KMS-11 (cell line): ENCODE measurements at regions not wholly inside any gene's neighbourhood (a gene's known extent, or its start where the extent isn't known, plus 50 kb on each side); places are given as distances from the start of the nearest gene placed in this dataset.

Experiments used
- H2AFZ ChIP-seq: fragments of 200-600 bp; sonication (generic); 2 replicates; pipeline ENCODE4 v1.6.1; 2016; ENCODE audit warnings: antibody characterized with exemption, mixed run types, low read depth
- H3K27ac ChIP-seq: fragments of 200-600 bp; sonication (generic); 2 replicates; pipeline ENCODE4 v1.6.1; 2016; ENCODE audit warnings: mild to moderate bottlenecking, mixed run types
- H3K27me3 ChIP-seq: fragments of 200-600 bp; sonication (generic); 2 replicates; pipeline ENCODE4 v1.6.1; 2017; ENCODE audit warnings: mild to moderate bottlenecking, low read depth, mixed run types, moderate library complexity; ENCODE audit not compliant: insufficient read depth
- H3K36me3 ChIP-seq: fragments of 200-600 bp; sonication (generic); 2 replicates; pipeline ENCODE4 v1.6.1; 2017; ENCODE audit warnings: mild to moderate bottlenecking, mixed run types; ENCODE audit not compliant: insufficient read depth
- H3K4me1 ChIP-seq: fragments of 200-600 bp; sonication (generic); 2 replicates; pipeline ENCODE4 v1.6.1; 2016; ENCODE audit warnings: mild to moderate bottlenecking, low read depth, mixed run types; ENCODE audit not compliant: poor library complexity, severe bottlenecking
- H3K4me2 ChIP-seq: fragments of 200-600 bp; sonication (generic); 2 replicates; pipeline ENCODE4 v1.7.0; 2016; ENCODE audit warnings: mild to moderate bottlenecking, mixed run types
- H3K4me3 ChIP-seq: fragments of 200-600 bp; sonication (generic); IDR thresholded peaks from 2 replicates; pipeline ENCODE4 v1.6.1; 2017; ENCODE audit warnings: low read depth, low read length, mixed read lengths; ENCODE audit not compliant: insufficient read depth
- H3K79me2 ChIP-seq: fragments of 200-600 bp; sonication (generic); 2 replicates; pipeline ENCODE4 v1.6.1; 2016; ENCODE audit warnings: low read depth, mixed run types; ENCODE audit not compliant: insufficient read depth
- H3K9ac ChIP-seq: fragments of 200-600 bp; sonication (generic); 2 replicates; pipeline ENCODE4 v1.6.1; 2016; ENCODE audit warnings: mild to moderate bottlenecking, mixed run types
- H4K20me1 ChIP-seq: fragments of 200-600 bp; sonication (generic); 2 replicates; pipeline ENCODE4 v1.6.1; 2016; ENCODE audit warnings: mild to moderate bottlenecking, mixed run types; ENCODE audit not compliant: insufficient read depth
- TF ChIP-seq, protein P1 (sequence below): fragments of 200-600 bp; sonication (generic); conservative IDR thresholded peaks from 2 replicates; pipeline ENCODE4 v1.6.1; 2017; ENCODE audit warnings: low read depth, mild to moderate bottlenecking, antibody characterized with exemption, low read length, moderate library complexity, mixed read lengths

DNA sequence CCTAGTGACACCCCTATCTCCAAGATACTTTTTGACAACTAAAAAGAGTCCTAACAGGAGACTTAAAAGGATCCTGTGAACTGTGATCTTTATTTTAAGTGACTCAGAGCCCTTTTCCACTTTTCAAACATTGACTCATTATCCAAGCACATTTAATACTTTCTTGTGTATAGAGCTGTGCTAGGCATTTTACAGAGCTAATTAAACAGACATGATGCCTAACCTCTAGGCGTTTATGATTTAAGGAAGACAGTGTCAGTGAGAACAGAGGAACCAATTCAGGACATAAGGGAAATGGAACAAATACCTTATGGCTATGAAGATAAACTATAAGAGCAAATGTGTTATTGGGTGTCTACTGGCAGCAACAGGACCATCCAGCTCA, 282.6 kb downstream of the TPBG start:
- Histone ChIP-seq H3K79me2 (no peaks in the 10 kb centered on the region), H4K20me1 (no peaks in the 10 kb centered on the region), H2AFZ (no peak overlapping the region), H3K4me3 (no peak overlapping the region), H3K27ac (no peak overlapping the region), H3K9ac (no peak overlapping the region), H3K36me3 (no peaks in the 10 kb centered on the region), H3K27me3 (no peaks in the 10 kb centered on the region), H3K4me1 (no peaks in the 10 kb centered on the region), H3K4me2 (no peak overlapping the region)
- TF ChIP-seq, protein P1, sequence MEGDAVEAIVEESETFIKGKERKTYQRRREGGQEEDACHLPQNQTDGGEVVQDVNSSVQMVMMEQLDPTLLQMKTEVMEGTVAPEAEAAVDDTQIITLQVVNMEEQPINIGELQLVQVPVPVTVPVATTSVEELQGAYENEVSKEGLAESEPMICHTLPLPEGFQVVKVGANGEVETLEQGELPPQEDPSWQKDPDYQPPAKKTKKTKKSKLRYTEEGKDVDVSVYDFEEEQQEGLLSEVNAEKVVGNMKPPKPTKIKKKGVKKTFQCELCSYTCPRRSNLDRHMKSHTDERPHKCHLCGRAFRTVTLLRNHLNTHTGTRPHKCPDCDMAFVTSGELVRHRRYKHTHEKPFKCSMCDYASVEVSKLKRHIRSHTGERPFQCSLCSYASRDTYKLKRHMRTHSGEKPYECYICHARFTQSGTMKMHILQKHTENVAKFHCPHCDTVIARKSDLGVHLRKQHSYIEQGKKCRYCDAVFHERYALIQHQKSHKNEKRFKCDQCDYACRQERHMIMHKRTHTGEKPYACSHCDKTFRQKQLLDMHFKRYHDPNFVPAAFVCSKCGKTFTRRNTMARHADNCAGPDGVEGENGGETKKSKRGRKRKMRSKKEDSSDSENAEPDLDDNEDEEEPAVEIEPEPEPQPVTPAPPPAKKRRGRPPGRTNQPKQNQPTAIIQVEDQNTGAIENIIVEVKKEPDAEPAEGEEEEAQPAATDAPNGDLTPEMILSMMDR: no peak

DNA sequence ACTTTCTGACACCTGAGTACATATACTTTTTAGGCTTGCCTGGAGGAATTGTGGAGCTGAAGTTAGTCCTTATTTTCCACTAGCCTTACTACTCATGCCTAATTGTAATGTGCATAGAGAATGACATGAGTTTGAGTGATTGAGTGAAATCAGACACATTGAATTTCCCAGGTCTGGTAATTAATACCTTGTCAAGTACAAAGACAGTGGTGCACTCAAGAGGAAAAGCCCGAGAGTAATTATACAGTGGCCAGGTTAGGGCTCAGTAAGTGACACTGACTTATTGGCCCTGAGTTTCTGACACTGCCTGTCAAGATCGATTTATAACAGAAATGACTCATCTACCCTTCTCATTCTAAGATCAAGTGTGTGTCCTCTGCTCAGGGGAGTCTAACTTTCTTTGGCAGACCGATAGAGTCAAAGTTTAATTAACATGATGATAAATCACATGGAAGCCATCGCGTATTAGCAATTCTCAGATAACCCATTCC, 288.3 kb downstream of the TPBG start:
- H2AFZ ChIP-seq: no peak overlapping the region
- TF ChIP-seq, protein P1: no peak
- no peaks in the 10 kb centered on the region for H3K79me2 ChIP-seq

GRCh38 chr6:82679232-82679631, 315.6 kb downstream of the TPBG start:
- Histone ChIP-seq H4K20me1 (no peaks in the 10 kb centered on the region), H3K36me3 (no peaks in the 10 kb centered on the region), H3K79me2 (no peaks in the 10 kb centered on the region), H3K27me3 (no peaks in the 10 kb centered on the region), H3K9ac (no peak overlapping the region), H3K4me2 (no peak overlapping the region), H3K4me1 (no peaks in the 10 kb centered on the region), H3K27ac (no peak overlapping the region), H3K4me3 (no peak overlapping the region), H2AFZ (no peak overlapping the region)
- TF ChIP-seq, protein P1: no peak

More for the DNA sequence above, 288.3 kb downstream of the TPBG start:
- Histone ChIP-seq H4K20me1 (no peaks in the 10 kb centered on the region), H3K4me2 (no peak overlapping the region), H3K9ac (no peak overlapping the region), H3K4me1 (no peaks in the 10 kb centered on the region), H3K36me3 (no peaks in the 10 kb centered on the region), H3K27ac (no peak overlapping the region), H3K4me3 (no peak overlapping the region), H3K27me3 (no peaks in the 10 kb centered on the region)

- no peaks in the 10 kb centered on the region for H3K36me3 ChIP-seq
- H3K79me2 ChIP-seq: no peaks in the 10 kb centered on the region
- no peak overlapping the region for H2AFZ ChIP-seq
- no peaks in the 10 kb centered on the region for H3K4me1 ChIP-seq
- TF ChIP-seq, protein P1: no peak
- no peak overlapping the region for H3K4me3 ChIP-seq
- H3K27ac ChIP-seq: no peak overlapping the region
- no peak overlapping the region for H3K4me2 ChIP-seq
- H3K9ac ChIP-seq: no peak overlapping the region
- H4K20me1 ChIP-seq: no peaks in the 10 kb centered on the region
- H3K27me3 ChIP-seq: no peaks in the 10 kb centered on the region
These were observed 316.6 kb downstream of the TPBG start for GRCh38 chr6:82680192-82680591.
